Astrocyte of the hippocampus (primary cell): ENCODE measurements at regions not wholly inside any gene's neighbourhood (a gene's known extent, or its start where the extent isn't known, plus 50 kb on each side); places are given as distances from the start of the nearest gene placed in this dataset.
"Not testable (repeated sequence)": the region's sequence is repeated elsewhere in the genome, so short reads cannot be mapped to it uniquely, and the experiment has no call there.

Experiments used
- DNase-seq: peaks from one replicate; pipeline ENCODE4 v3.0.0; 2011; ENCODE audit warnings: low read depth, low spot score

GRCh38 chr11:39462506-39462905, 1996.9 kb downstream of the LRRC4C start:
- DNase-seq = no peak

- DNase-seq = no peak
Measured at GRCh38 chr11:39461066-39461465, 1998.4 kb downstream of the LRRC4C start.

- DNase-seq = no peak
Measured at GRCh38 chr11:39459606-39460005, 1999.8 kb downstream of the LRRC4C start.

GRCh38 chr11:39458481-39458880, 2001.0 kb downstream of the LRRC4C start:
- no peak for DNase-seq

GRCh38 chr11:39443424-39444022, 2015.9 kb downstream of the LRRC4C start:
- no peak for DNase-seq

- no peak for DNase-seq
Measured at GRCh38 chr11:39442177-39442576, 2017.3 kb downstream of the LRRC4C start.

GRCh38 chr11:39435641-39436040, 2023.8 kb downstream of the LRRC4C start:
- DNase-seq = no peak

GRCh38 chr11:39434466-39434865, 2025.0 kb downstream of the LRRC4C start:
- no peak for DNase-seq

GRCh38 chr11:39432929-39433328, 2026.5 kb downstream of the LRRC4C start:
- DNase-seq = no peak

- DNase-seq = no peak
Measured at GRCh38 chr11:39425226-39425625, 2034.2 kb downstream of the LRRC4C start.

GRCh38 chr11:39412117-39412516, 2047.3 kb downstream of the LRRC4C start:
- no peak for DNase-seq

GRCh38 chr11:39385911-39386310, 2073.5 kb downstream of the LRRC4C start:
- DNase-seq = no peak

- peak; percentile 13 for DNase-seq
Measured at GRCh38 chr11:39374963-39375698, 2084.3 kb downstream of the LRRC4C start.

GRCh38 chr11:39367534-39367933, 2091.9 kb downstream of the LRRC4C start:
- DNase-seq = no peak

- DNase-seq = peak; percentile 30
Measured at GRCh38 chr11:39365809-39366436, 2093.5 kb downstream of the LRRC4C start.

- no peak for DNase-seq
Measured at GRCh38 chr11:39363571-39363970, 2095.9 kb downstream of the LRRC4C start.

GRCh38 chr11:39361557-39361956, 2097.9 kb downstream of the LRRC4C start:
- no peak for DNase-seq

- DNase-seq = no peak
Measured at GRCh38 chr11:39345834-39346442, 2113.5 kb downstream of the LRRC4C start.

- DNase-seq = no peak
Measured at GRCh38 chr11:39341461-39341860, 2118.0 kb downstream of the LRRC4C start.

GRCh38 chr11:39333006-39333405, 2126.4 kb downstream of the LRRC4C start:
- not testable (repeated sequence) for DNase-seq

- DNase-seq = no peak
Measured at GRCh38 chr11:39327302-39327701, 2132.2 kb downstream of the LRRC4C start.

GRCh38 chr11:39311888-39312287, 2147.6 kb downstream of the LRRC4C start:
- DNase-seq = not testable (repeated sequence)
